ENCODE measurements at regions not wholly inside any gene's neighbourhood (a gene's known extent, or its start where the extent isn't known, plus 50 kb on each side); places are given as distances from the start of the nearest gene placed in this dataset.

DNA sequence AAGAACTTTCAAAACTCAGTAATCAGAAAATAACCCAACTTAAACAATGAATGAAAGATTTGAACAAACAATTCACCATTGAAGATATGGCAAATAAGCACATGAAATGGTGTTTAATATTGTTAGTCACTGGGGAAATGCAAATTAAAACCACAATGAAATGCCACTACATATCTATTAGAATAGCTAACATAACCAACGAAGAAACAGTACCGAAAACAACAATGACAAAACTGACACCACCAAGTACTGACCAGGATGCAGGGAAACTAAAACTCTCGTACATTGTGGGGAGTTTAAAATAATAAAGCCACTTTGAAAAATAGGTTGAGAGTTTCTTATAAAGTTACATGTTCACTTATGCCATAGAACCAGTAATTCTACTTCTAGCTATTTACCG, 69.1 kb downstream of the KBTBD8 start:
- no peak overlapping the region for H3K14ac ChIP-seq (replicated peaks; ENCODE audit: low read depth, low read length)
- no peak overlapping the region for H4K5ac ChIP-seq (ENCODE audit: low read depth, low read length)
- dilution Hi-C loops (cut with HindIII; ENCODE audit: low sequenced_read_pairs, unreplicated experiment), result no loop called here
- no peak overlapping the region for H2AK5ac ChIP-seq (ENCODE audit: low read depth, low read length)
- H3K4me3 ChIP-seq (ENCODE audit: insufficient read depth, low read depth, low read length), result no peak overlapping the region
- ChIA-PET CTCF (no interaction called here), POLR2A (ENCODE audit: unreplicated experiment) (no interaction called here)
- H2BK5ac ChIP-seq (ENCODE audit: low read depth, low read length, poor library complexity, severe bottlenecking), result no peak overlapping the region
- no peaks in the 10 kb centered on the region for H3K9me3 ChIP-seq (ENCODE audit: control insufficient read depth, insufficient read depth, low read length)
- no peaks in the 10 kb centered on the region; the same call in 1 of the 2 replicates for H3K27me3 ChIP-seq (ENCODE audit: control insufficient read depth, insufficient read depth, low read length)
- H2BK20ac ChIP-seq (ENCODE audit: low read depth, low read length), result no peak overlapping the region
- H3K56ac ChIP-seq (ENCODE audit: extremely low read depth, insufficient read depth, low read length), result no peak overlapping the region
- H3K9me1 ChIP-seq (ENCODE audit: insufficient read depth, low read length), result no peaks in the 10 kb centered on the region
- intact Hi-C loops (cut with micrococcal nuclease), result no loop called here
- H2BK15ac ChIP-seq (ENCODE audit: low read depth, low read length), result no peak overlapping the region
- TF ChIP-seq RAD21 (IDR thresholded peaks at IDR 0.05; ENCODE audit: low read length), result no peak
- TF ChIP-seq RCOR1 (IDR thresholded peaks at IDR 0.05; ENCODE audit: insufficient replicate concordance, low read length), result no peak
- TF ChIP-seq NFE2L2 (IDR thresholded peaks at IDR 0.05; ENCODE audit: low read depth, low read length), result no peak
- TF ChIP-seq, protein P1, sequence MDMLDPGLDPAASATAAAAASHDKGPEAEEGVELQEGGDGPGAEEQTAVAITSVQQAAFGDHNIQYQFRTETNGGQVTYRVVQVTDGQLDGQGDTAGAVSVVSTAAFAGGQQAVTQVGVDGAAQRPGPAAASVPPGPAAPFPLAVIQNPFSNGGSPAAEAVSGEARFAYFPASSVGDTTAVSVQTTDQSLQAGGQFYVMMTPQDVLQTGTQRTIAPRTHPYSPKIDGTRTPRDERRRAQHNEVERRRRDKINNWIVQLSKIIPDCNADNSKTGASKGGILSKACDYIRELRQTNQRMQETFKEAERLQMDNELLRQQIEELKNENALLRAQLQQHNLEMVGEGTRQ (IDR thresholded peaks at IDR 0.05; ENCODE audit: low read depth, low read length), result no peak
- TF ChIP-seq MXI1 (IDR thresholded peaks at IDR 0.05; ENCODE audit: borderline replicate concordance, low read depth, low read length), result no peak
- TF ChIP-seq POLR2A (IDR thresholded peaks at IDR 0.05; ENCODE audit: low read depth, low read length), result no peak
- TF ChIP-seq SMC3 (IDR thresholded peaks at IDR 0.05; ENCODE audit: low read depth, low read length), result no peak
- no peak for TF ChIP-seq CHD1 (IDR thresholded peaks at IDR 0.05; ENCODE audit: low read depth, low read length)
- TF ChIP-seq RFX5 (IDR thresholded peaks at IDR 0.05; ENCODE audit: low read depth, low read length), result no peak
- no peak for TF ChIP-seq MAFK (IDR thresholded peaks at IDR 0.05; ENCODE audit: low read depth, low read length)
- TF ChIP-seq FOS (IDR thresholded peaks at IDR 0.05; ENCODE audit: low read depth, low read length), result no peak
- TF ChIP-seq CEBPB (IDR thresholded peaks at IDR 0.05; ENCODE audit: low read depth, low read length), result no peak
- TF ChIP-seq, protein P2, sequence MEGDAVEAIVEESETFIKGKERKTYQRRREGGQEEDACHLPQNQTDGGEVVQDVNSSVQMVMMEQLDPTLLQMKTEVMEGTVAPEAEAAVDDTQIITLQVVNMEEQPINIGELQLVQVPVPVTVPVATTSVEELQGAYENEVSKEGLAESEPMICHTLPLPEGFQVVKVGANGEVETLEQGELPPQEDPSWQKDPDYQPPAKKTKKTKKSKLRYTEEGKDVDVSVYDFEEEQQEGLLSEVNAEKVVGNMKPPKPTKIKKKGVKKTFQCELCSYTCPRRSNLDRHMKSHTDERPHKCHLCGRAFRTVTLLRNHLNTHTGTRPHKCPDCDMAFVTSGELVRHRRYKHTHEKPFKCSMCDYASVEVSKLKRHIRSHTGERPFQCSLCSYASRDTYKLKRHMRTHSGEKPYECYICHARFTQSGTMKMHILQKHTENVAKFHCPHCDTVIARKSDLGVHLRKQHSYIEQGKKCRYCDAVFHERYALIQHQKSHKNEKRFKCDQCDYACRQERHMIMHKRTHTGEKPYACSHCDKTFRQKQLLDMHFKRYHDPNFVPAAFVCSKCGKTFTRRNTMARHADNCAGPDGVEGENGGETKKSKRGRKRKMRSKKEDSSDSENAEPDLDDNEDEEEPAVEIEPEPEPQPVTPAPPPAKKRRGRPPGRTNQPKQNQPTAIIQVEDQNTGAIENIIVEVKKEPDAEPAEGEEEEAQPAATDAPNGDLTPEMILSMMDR (conservative IDR thresholded peaks at IDR 0.05; ENCODE audit: low read depth, low read length), result no peak
- no peak for TF ChIP-seq BHLHE40 (IDR thresholded peaks at IDR 0.05; ENCODE audit: low read depth, low read length)
- H3K79me1 ChIP-seq (ENCODE audit: low read depth in 1 of 2, low read length in 2 of 2), result no peaks in the 10 kb centered on the region
- H2AK9ac ChIP-seq (replicated peaks; ENCODE audit: low read depth, low read length, poor library complexity), result no peak overlapping the region
- H3K36me3 ChIP-seq (ENCODE audit: control insufficient read depth, insufficient read depth, low read length), result no peaks in the 10 kb centered on the region
- WGBS, 2 experiments (ENCODE audit: extremely low coverage in 2 of 2, insufficient read length in 1 of 2), result no CpG with 5 or more reads among the region's 4 CpGs
- ATAC-seq (ENCODE audit: low read depth), result no peak
- BruUV-seq (replicated peaks), result no TSS peak
- no peak overlapping the region for H3K18ac ChIP-seq (ENCODE audit: low read depth, low read length)
- no peak overlapping the region for H3K4me2 ChIP-seq (ENCODE audit: low read depth, low read length)
- H4K91ac ChIP-seq (ENCODE audit: insufficient read depth, low read depth, low read length), result no peak overlapping the region
- H3K9ac ChIP-seq (ENCODE audit: low read depth, low read length), result no peak overlapping the region
- H3K27ac ChIP-seq (ENCODE audit: insufficient read depth, low read length), result no peak overlapping the region
- no peak overlapping the region for H3K23ac ChIP-seq (ENCODE audit: low read depth, low read length)
- no peak overlapping the region for H3K4ac ChIP-seq (ENCODE audit: low read depth, low read length)
- H2BK120ac ChIP-seq (ENCODE audit: low read depth, low read length), result no peak overlapping the region
- DNase-seq, result no peak
- no peaks in the 10 kb centered on the region for H3K4me1 ChIP-seq (ENCODE audit: control insufficient read depth, insufficient read depth, low read length)
- in situ Hi-C loops (cut with MboI; ENCODE audit: low sequenced_read_pairs), result no loop called here
- no peak overlapping the region for H2AFZ ChIP-seq (replicated peaks; ENCODE audit: low read length, poor library complexity)
- H4K20me1 ChIP-seq (ENCODE audit: insufficient read depth, low read length), result no peaks in the 10 kb centered on the region
- no peak overlapping the region for H4K8ac ChIP-seq (ENCODE audit: low read depth in 2 of 2, low read length in 2 of 2)
